Left lobe of liver (tissue), 2 donors: ENCODE measurements at regions not wholly inside any gene's neighbourhood (a gene's known extent, or its start where the extent isn't known, plus 50 kb on each side); places are given as distances from the start of the nearest gene placed in this dataset.
A peak's percentile ranks its signal among the peaks of the same experiment; 100 is the strongest.

Experiments used
- ATAC-seq: fragments of 200-7000 bp; cut with Tn5 transposase; one replicate; pipeline ENCODE4 v1.9.1; 2020; ENCODE audit warnings: mild to moderate bottlenecking, moderate library complexity
- DNase-seq: peaks from one replicate; pipeline ENCODE4 v3.0.0-alpha.2; 2020; ENCODE audit warnings: low spot score
- donor health status: DM: no; HTN: no; CAD: no; lungs with moderate emphysema.
- donor health status: DM: no; HTN: yes; CAD: no.

- ATAC-seq (no peak), DNase-seq (no peak)
Measured at GRCh38 chr15:95577927-95578326, 752.6 kb upstream of the NR2F2 start.

- ATAC-seq: no peak
Measured at GRCh38 chr15:95580121-95580520, 750.4 kb upstream of the NR2F2 start.

GRCh38 chr15:95581595-95581994 lies 748.9 kb upstream of the NR2F2 start:
- ATAC-seq (no peak), DNase-seq (no peak)

More at GRCh38 chr15:95580121-95580520, 750.4 kb upstream of the NR2F2 start:
- no peak for DNase-seq

- DNase-seq (no peak), ATAC-seq (no peak)
Measured at GRCh38 chr15:95584088-95584487, 746.4 kb upstream of the NR2F2 start.

DNA sequence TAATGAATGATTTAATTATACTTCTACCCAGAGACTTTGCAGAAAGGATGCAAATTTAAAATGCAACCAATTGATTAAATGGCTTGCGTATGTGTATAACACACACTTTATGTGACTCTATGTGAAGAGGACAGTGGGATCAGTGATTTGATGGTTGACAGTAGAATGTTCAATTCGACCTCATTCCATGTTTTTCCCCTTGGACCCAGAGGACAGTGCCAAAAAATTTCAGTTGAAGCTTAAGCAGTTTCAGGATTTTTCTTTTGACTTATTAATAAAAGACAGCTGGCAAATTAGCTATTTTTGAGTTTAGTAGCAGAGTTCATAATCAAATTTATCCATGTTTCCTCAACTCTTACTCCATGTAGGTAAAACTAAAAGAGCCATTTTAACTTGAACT lies 742.4 kb upstream of the NR2F2 start:
- DNase-seq: no peak
- no peak for ATAC-seq

GRCh38 chr15:95590533-95591044 lies 739.9 kb upstream of the NR2F2 start:
- DNase-seq: no peak

GRCh38 chr15:95591270-95591669 lies 739.2 kb upstream of the NR2F2 start:
- DNase-seq: no peak
- no peak for ATAC-seq

More at GRCh38 chr15:95590533-95591044, 739.9 kb upstream of the NR2F2 start:
- ATAC-seq: no peak

DNA sequence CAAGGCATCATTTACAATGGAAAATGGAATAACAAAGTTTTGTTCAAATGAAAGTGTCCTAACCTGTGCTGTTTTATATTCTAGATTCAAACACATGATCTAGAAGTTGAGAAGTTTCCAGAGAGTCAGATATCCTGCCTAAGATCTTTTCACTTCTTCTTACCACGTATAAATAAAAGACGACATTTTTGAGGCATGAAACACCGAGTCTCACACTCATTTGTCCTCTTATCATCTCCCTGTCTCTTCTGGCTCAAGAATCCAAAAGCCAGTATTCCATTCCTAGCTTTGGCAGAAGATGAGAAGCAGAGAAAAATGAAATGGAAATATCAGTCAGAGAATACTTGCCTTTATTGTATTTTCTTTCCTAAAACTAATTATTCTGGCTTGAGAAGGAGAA lies 738.6 kb upstream of the NR2F2 start:
- DNase-seq (no peak), ATAC-seq (no peak)

DNA sequence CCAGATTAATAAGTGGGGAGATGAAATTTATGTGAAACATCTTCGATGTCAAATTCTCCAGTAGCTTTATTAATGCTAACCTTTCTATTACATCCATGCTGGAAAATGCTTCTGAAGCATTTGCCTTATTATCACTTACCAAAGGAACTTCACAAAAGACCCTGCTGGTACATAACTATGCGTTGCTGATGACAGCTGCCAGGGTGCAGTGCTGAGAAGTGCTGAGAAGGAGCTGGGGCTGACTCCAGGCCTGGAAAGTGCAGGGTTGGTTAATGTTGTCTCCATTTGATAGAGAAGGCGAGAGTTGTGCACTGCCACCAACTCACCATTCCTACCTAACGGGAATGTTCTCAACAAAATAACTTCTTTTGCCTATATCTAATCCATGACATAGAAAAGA lies 736.0 kb upstream of the NR2F2 start:
- DNase-seq (no peak), ATAC-seq (no peak)

DNA sequence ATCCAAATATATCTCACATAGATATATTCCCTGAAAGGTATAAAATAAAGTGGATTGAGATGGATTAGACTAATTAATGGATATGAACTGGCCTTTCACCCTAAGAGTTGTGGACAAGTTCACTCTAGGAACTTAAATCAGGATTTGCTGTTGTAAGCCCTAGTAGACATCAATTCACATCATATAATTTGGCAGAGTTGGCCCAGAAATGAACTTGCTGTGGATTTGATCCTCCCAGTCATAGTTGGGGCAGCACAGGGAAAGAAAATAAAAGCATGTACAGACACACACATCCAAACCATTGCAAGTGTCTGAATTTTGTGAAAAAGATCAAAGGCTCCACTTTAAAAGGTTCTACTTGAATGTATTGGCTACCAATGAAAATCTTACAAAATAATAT lies 734.7 kb upstream of the NR2F2 start:
- no peak for DNase-seq

GRCh38 chr15:95596496-95596895 lies 734.0 kb upstream of the NR2F2 start:
- no peak for ATAC-seq
- DNase-seq: no peak

More for the DNA sequence above, 734.7 kb upstream of the NR2F2 start:
- no peak for ATAC-seq

- DNase-seq (no peak), ATAC-seq (no peak)
Measured at GRCh38 chr15:95598251-95598855, 732.1 kb upstream of the NR2F2 start.

GRCh38 chr15:95600367-95600766 lies 730.1 kb upstream of the NR2F2 start:
- ATAC-seq (no peak), DNase-seq (no peak)

DNA sequence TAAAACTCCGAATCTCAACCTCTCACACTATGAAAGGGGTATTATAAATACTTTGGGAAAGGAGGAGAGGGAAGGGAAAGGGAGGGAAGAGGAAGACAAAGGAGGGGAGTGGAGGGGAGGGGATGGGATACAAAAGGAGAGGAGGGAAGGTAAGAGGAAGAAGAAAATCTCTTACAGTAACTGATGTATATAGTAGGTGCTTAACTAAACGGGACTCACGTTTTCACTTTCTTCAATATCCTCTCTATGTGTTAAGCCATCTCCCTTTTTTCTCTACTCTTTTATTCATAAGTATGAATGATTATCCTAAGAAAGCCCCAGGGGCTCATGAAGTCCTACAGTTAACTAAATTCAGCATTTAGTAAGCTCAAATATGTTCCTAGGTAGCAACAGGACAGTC lies 729.6 kb upstream of the NR2F2 start:
- no peak for ATAC-seq
- DNase-seq: no peak

DNA sequence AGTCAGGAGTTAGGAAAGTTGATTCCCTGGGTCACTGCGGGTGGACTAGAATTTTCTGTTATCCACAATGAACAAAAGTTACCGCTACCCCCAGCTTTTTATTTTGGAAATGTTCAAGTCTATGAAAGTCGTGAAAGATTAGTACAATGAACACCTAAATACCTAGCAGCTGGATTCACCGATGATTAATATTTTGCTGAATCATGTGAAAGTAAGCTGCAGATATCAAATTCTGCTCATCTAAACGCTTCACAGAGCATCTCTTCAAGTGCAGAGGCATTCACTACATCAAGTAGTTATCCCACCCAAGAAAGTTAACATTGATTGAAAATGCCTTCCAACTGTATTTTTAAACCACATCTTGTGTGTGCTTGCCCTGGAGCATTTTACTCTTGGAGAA lies 729.0 kb upstream of the NR2F2 start:
- DNase-seq (no peak), ATAC-seq (no peak)

DNA sequence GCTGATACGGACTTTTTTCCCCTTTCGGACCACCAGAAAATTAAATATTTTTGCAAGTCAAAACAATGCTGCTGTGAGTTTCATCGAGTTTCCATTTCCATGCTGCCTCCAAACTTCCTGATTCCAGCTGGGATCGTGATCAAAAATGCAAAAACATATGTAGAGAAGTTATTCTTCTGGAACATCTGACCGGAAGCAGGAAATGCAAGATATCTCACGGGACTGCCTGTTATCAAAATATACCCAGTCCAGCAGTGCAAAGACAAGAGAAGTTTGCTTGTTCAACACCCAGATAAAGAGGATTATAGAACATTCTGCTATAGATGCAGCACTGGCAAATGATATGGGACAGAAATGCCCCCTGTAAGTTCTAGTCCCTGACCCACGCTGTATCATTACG lies 726.7 kb upstream of the NR2F2 start:
- DNase-seq: no peak
- ATAC-seq: peak; percentile 31

DNA sequence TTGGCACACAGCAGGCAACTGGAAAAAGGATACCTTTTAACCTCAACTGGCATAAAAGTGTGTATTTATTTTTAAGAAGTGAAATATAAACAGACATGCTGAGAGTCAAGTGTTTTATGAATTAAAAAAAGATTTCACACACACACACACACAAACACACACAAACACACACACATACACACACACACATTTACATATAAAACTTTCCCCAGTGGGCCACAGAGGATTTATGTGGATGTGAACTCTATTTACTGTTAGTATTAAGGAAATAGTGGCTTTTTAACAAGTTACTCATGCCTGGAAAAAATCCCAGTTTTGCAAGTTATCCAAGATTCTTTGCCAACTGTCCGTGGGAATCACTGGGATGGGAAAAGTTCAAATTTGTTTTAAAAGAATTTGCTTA lies 725.9 kb upstream of the NR2F2 start:
- ATAC-seq: peak; percentile 59
- no peak for DNase-seq

- ATAC-seq: no peak
- DNase-seq: no peak
Measured at GRCh38 chr15:95605098-95605497, 725.4 kb upstream of the NR2F2 start.

DNA sequence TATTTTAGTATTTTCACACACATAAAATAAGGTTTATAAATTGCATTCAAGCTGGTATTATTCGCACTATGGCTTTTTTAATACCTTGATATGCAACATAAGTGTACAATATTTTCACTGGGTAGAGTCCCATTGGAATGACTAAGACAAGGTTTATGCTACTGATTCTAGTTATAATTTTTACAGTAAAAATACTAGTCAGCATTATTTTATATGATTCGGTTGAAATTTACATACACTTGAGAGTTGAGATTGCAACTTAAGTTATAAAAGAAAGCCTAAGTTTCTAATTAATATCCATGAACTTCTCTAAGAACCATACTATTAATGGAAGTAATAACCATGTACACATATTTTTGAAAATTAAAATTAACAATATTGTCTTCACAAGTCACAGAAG lies 723.9 kb upstream of the NR2F2 start:
- ATAC-seq (no peak), DNase-seq (no peak)

- no peak for ATAC-seq
- no peak for DNase-seq
Measured at GRCh38 chr15:95608371-95608770, 722.1 kb upstream of the NR2F2 start.

DNA sequence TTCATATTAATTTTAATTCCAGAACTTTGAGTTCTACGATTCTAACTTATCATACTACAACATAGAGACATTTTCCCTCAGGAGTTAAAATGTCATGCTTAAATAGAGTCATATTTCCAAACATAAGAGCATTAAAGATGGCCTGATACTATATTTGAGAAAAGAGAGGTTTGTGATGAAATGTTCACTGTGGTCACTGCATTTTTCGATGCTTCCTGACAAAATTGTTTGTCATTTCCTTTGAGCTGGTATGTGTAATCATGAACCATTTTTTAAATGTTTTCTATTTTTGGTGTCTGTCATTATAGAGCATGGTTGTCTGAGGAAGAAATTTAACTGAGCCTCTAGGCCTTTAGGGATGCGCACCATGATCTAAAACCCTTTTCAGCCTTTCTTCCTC lies 721.4 kb upstream of the NR2F2 start:
- ATAC-seq (no peak), DNase-seq (no peak)

DNA sequence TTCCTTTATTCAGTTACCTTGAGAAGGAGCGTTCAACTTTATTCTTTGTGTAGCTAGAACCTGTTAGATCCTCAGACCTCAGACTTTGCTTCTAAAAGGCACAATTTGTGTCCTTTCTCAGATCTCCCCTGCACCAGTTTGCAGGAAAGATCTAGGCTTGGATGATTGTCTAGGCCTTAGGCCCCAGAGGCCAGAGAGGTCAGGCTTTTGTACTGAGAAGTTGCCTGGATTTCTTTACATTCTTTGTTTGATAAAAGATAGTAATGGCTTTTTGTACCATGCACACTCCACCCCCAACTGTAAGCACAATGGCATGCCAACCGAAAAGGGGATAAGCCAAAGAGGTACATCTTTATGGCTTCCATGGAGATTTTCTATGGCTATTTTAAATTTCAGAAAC lies 719.6 kb upstream of the NR2F2 start:
- no peak for DNase-seq
- ATAC-seq: no peak

DNA sequence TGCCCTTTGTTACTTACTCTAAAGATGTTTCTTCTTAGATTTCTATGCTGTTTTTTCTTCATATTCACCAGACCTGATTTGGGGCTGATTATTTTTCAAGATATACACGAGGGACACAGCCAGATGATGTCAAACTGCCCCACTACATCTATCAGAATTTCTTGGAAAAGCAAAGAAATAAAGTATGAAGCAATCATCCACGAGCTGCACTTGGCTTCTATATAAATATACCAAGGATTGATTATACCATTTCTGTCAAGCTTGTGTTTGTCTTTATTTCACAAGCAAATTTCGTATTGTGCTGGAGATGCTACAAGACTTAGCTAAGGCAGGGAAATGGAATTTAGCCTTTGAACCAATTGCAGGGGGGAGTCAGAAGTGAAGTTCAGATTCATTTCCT lies 715.1 kb upstream of the NR2F2 start:
- DNase-seq: no peak

More for the DNA sequence above, 715.1 kb upstream of the NR2F2 start:
- no peak for ATAC-seq
